HG02588 (cell line): ENCODE measurements at regions not wholly inside any gene's neighbourhood (a gene's known extent, or its start where the extent isn't known, plus 50 kb on each side); places are given as distances from the start of the nearest gene placed in this dataset.
A peak's percentile ranks its signal among the peaks of the same experiment; 100 is the strongest.

Source experiments
- ATAC-seq: cut with Tn5 transposase; IDR thresholded peaks from one replicate; pipeline ENCODE4 v1.9.1; 2021; ENCODE audit warnings: mild to moderate bottlenecking, moderate library complexity; ENCODE audit not compliant: unreplicated experiment

DNA sequence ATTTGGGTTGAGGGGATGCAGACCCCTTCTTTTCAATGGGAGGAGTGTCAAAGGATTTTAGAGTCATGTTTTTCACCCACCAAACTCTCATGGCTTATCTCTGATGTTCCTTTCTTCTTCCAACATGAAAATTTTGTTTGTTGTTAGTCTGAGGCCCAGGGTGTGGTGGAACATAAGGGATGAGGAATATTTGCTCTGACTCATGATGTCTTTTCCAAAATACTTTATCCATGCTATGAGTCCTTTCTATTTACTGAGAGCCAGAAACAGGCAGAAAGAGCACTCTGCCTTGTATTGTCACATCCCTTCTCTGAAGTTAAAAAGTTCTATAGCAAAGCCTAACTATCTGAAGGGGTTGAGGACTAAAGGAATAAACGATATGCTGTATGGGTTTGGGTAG, 61.6 kb upstream of the GYPA start:
- no peak for ATAC-seq

DNA sequence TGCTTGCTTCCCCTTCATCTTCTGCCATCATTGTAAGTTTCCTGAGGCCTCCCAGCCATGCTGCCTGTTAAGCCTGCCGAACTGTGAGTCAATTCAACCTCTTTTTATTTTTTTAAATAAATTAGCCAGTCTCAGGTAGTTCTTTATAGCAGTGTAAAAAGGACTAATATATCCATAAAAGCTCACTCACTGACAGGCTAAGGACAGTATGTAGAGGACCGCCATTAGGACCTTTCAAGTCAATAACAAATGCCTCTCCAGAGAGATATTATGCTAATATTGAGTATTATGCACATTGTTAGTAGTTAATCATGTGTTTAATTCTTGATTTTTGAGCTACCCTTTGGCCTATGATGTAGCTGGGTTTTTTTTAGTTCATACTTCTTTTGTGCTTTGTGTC, 62.6 kb upstream of the GYPA start:
- no peak for ATAC-seq

DNA sequence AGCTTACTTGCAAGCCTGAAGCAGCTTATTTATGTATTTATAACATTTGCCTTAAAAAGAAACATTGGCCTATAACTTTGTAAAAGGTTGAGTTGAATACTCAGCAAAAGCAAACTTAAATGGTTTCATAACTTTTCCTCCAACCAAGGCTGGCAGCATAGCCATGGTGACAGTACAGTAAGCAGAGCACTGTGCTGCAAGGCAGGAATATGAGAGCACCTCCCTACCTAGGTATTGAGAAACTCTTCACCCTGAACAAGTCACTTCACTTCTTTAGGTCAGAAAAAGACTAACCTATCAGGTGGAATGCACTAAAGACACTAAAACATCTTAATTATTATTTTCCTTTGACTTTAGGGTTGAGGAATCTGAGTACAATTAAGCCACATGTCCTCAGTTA, 63.9 kb upstream of the GYPA start:
- no peak for ATAC-seq

DNA sequence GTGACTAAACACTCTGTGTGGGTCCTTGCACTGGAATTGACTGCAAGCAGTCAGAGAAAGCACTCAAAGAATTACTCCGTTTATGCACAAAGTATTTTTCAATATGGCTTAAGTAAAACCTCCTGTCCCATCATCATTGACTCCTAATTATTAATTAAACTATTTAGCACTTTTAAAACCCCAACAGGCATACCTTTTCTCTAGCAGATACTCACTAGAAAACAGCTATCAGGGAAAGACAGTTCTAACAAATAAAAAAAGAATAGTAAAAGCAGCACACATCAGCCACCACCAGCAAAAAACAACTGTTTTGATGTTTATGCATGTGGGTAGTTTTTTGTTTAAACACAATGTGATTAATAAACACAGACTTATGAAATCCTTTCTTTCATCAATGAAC, 66.2 kb upstream of the GYPA start:
- no peak for ATAC-seq

DNA sequence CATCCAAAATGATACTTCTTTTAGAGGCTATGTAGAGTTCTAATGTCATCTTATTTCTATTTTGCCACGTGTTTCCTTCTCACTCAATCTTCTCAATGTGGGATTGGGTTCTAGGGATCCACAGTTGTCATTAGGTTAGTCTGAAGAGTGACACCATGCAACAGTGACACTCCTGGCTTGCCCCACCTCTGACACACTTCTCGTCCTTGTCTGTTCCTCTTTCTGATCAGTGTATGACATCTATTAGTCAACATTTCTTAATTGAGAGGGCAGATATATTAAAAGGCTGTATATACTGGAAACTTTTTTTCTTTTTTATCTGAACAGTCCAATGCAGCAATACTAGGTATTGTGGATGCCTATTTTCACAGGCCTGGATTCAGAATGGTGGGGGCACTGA, 67.6 kb upstream of the GYPA start:
- ATAC-seq: no peak

DNA sequence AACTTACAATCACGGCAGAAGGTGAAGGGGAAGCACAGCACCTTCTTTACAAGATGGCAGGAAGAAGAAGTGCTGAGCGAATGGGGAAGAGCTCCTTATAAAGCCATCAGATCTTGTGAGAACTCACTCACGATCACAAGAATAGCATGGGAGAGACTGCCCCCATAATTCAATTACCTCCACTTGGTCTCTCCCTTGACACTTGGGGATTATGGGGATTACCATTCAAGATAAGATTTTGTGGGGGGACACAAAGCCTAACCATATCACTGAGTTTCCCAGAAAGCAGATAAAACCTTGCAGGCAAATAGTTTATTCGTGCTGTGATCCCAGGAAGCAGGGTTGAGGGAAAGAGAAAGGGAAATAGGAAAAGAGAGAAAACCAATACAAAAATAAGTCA, 69.0 kb upstream of the GYPA start:
- ATAC-seq: no peak

DNA sequence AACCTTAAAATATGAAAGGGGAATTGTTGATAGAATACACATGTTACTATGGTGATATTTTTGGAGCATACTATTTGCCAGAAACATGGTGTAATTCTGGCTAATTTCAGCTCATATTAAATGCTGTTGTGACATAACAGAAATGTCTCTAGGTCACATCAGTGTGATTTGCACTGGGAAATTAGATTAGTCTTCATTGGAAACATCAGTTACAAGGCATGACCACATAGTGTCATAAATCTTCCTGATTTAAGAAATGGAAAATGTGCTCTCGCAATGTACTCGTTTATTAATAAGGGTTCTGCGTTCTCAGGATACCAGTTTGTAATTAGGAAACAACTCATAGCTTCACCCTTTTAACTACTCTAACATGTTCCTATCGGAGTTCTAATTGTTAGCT, 72.9 kb upstream of the GYPA start:
- no peak for ATAC-seq

DNA sequence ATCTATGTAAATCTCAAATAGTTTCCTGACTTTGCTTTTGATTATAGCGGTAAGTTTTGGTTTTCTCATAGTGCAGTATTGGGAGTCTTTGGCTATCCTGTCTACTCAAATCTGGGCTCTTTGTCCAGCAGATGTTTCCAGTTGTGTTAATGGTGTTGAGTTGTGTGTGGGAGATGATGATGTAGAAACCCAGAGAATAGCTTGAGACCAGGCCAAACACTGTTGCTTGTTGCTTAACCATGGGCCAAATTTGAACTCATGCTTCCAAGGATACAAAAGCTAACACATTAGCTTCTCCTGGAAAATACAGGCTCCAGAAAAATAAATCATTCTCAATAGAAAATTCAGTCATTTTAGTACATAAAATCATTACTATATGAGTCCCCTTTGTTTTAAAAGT, 82.6 kb upstream of the GYPA start:
- ATAC-seq: no peak

DNA sequence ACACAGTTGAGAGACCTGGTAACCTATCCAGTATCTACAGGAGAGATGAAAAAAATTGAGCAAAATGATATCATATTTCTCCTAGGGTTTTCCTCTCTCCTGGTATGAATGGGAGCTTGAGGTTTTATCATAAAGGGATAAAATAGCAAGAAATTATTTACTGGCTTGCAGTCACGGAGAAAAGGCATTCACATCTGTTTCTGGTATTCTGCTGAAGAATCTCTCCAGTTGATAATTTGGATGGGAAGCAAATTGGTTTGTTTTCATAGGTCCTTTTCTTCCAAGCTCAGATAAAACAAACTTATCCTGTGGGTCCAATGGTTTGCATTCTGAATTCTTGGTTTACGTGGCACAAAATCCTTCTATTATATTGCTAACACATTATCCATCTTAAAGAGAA, 83.1 kb upstream of the GYPA start:
- no peak for ATAC-seq

DNA sequence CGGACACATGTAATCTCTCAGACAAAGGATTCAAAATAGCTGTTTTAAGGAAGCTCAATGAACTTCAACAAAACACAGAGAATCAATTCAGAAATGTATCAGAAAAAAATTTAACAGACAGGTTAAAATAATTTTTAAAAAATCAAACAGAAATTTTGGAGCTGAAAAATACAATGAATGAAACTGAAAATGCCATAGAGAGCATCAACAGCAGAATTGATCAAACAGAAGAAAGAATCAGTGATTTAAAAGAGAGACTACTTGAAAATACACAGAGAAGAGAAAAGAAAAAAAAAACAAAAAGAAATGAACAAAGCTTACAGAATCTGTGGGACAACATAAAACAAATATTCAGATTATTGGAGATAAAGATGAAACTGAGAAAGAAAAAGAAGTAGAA, 118.8 kb upstream of the GYPA start:
- ATAC-seq: no peak

DNA sequence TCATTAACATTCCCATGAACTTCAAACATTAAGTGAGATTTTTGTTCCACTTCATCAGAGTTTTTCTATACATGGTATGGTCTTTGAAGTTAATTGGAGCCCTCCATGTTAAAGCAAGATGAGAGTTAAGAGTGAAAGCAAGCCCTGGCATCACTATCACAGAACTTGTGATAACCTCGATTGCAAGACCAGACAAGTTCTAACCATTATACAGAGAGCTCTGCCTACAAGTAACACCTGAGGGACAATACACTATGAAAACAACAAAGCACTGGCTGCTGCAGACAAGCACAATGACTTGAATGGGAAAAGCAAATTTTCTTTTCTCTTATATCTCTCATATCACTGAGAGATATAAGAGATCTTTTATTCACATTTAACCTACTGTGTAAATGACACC, 126.6 kb upstream of the GYPA start:
- no peak for ATAC-seq

DNA sequence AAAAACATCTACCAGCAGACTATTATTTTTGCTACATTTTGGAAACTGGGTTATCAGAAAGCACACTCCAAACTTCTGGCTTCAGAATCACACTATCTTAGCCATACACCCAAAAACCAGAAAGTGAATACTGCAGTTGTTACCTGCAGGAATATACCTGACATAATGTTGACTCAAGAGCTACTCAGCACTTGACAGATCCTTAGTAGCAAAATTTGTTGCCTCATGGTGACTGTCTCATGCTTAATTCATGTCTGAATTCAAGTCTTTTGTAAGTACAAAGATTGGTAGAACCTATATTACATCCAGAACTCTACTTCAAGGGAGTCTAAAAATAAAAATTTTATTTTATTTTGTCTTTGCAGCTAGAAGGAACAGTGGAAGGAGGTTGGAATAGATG, 140.2 kb upstream of the GYPA start:
- ATAC-seq: no peak

DNA sequence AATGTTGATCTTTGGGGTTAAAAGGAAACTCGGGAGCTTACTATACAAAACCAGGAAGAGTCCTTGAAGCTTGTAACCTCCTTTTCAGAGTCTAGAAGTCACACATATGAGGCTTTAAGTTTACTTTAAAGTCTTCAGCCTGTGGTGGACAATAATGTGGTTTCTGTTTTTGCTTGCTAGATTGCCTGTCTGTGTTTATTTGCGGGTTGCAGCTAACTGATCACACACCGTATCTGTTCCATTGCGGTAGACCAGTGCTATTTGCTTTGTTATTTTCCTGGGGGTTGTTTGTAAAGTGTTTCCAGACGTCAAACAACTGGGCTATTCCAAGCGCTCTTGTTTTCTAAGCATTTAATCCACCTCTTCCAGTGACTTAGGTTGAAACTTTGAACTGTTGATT, 143.0 kb upstream of the GYPA start:
- ATAC-seq: no peak

DNA sequence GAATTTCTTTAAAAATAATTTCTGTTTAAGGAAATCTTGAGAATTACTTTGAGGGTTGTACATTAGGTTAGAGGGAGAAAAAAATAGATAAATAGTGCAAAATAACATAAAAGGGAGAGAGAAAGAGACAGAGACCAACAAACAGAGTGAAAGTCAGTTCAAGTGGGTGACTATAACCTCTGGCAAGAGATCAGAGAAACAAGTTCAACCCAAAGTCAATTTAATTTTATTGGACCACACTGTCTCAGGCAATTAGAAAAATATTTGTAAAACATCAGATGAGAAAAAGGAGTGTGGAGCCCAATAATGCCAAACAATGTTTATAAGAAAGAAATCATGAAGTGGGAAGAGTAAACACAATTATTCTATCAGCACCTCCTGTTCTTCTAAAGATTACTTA, 143.5 kb upstream of the GYPA start:
- no peak for ATAC-seq

DNA sequence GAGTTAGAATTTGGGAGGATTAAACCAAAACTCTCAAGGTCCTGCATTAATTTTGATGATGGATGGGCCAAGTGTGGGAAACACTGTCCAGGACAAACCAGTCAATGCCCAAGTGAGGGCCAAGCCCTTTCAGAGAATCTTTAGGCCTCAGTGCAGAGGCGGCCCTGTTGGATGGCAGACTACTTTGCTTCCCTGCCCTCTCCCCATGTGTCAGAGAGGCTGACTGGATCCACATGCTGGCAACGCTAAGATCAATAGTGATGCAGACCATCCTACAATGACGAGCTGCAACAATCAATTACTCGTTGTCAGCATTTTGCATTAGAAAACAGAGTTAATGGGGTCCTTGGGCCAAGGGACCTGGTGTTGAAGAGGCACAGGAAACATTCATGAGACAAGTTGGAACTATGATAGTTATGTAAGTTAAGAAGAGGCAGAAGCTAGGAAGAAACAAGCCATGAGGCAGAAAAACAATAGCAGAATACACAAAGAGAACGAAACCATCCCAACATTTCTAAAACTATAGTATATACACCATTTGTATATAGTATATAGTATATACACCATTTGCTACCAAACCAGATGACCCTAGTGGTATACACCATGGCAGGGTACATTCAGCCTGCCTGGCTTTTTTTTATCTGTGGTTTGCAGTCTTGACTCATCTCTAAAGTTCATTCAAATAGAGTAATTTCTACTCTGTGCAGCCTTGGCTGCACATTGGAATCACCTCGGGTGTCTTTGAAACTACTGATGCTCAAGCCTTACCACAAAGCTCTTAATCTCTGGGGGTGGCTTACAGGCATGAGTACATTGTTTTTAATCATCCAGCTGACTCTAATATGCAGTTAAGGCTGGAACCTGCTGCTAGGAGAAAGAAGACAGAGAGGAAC, 147.7 kb upstream of the GYPA start:
- peak; percentile 87 for ATAC-seq

DNA sequence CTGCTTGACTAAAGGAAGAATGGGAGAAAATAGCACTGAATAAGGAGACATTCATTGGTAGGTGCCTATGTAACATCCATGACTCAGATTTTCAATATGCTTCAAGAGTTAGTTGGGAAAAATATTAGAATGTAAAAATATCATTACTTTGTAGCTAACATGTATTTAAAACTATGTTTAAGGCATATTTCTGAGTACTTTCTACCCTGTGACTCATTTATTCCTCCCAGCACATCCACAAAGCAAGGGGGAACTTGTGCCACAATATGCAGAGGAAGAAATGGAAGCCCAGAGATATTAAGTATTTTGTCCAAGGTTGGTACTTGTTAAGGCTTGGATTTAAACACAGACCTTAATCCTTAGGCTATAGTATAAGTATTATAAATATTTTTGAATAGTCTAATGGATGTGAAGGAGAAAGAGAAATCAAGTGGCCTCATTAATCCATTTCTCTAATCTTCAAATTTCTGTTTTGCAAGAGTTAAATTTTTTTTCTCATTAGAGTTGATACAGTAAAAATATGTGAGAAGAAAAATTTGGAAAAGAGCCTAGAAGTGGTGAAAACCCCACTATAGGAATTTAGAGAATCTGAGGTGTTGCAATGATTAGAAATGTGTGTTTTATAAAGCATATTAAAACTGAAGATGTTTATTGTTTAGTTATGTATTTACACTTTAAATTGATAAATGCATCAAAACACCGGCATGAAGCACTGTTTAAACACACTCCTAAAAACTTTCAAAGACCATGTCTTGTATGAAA, 149.3 kb upstream of the GYPA start:
- ATAC-seq: no peak

DNA sequence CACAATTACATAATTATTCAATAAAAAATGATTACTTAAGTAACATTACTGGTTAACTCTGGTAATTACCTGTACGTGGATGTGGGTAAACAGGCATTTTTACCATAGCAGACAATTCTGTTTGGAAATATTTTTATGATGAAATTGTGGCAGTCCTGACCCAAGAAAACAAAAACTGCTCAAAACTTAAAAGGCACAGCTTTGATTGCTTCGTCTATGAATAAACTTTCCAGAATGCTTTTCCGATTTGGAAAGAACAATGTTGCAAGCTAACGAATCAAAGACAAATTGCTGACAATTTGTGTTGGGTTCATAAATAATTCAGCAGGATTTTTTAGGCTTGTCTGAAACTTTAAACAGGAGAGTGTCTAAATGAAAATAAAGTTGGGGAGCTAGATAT, 150.6 kb upstream of the GYPA start:
- no peak for ATAC-seq

DNA sequence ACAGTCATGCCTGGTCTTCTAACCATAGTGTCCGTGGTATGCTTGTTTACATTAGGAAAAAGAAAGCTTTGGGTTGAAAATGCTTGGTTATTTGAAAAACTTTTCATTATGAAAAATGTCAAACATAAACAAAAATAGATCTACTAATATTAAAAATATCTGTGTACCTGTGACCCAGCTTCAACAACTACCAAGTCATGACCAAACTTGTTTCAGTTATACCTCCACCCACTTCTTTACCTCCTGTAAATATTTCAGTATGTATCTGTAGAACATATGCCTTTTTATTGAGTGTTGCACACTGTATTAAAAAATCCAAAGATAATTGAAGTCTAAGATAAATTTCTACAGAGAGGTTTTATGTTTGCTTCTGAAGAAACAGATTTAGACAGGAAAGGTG, 153.7 kb upstream of the GYPA start:
- ATAC-seq: no peak

DNA sequence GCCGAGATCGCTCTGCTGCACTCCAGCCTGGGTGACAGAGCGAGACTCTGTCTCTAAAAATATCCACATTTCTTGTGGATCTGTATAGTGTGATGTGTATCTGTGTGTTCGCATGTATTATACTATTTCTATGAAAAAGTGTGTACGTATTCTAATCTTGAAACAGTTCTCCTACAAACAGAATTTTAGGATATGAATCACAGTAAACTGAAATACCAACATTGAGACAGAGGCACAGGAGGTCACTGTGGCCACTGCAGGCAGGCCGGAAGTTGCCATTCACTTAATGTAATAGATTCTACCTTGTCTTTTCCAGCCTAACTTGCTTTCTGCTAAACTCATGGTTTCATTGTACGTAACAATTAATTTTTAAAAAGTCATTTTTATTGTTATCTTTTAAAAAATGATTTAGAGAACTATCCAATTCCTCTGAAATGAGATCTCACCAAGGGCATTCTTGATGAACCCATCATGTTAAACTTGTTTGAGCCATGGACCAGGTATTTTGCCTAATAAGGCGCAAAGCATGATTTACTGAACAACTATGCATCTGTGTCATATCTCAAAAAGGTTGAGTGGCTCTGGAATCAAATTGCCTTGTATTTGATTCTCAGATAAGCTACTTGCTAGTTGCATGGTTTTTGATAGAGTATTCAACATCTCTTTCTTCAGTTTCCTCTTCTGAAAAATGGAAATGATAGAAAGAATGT, 154.9 kb upstream of the GYPA start:
- no peak for ATAC-seq

DNA sequence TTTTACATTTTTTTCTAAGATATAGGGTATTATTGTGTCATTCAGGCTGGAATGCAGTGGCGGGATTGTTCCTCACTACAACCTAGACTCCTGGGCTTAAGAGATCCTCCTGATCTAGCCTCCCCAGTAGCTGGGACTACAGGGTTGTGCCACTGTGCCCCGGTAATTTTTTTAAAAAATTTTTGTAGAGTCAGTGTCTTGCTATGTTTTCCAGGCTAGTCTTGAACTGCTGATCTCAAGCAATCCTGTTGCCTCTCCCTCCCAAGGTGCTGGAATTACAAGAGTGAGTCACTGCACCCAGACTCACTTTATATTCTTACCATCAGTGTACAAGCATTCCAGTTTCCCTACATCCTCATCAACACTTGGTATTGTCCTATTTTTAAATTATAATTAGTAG, 156.4 kb upstream of the GYPA start:
- ATAC-seq: no peak

DNA sequence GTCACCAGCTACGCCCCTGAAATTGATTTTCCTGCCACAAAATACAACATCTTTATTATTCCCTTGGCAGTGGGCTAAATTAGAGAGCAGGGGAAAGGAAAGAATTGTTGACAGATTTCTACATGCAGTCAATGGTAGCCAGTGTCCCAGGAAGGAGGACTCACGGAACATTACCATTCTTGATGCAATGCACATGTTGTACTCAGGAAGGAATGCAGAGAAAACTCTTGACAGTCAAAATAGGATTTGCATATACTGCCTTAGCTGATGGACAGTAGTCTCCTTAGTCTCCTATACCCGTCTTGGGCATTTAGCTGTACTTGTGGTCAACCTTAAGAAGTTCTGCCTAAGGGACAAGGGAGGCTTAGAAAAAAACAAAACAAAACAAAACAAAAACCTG, 158.0 kb upstream of the GYPA start:
- ATAC-seq: no peak

DNA sequence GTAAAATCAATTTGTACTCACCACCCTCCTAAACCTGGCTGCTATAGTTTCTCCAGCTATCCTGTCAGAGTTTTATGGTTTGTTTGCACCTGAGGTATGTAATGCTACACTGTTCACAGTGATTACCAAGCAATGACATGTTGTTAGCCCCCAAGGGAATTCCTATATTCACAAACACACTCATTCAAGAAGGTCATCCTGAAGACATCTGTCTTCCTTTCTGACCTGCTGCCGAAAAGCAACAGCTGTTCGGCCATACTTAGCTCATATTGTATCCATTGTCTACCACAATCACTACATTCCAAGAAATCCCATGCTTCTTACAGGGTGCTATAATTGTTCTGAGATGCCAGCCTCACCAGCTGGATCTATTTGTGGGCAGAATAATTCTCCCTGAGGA, 160.1 kb upstream of the GYPA start:
- ATAC-seq: no peak
